NCI-H1092 treated with DMSO at 0.1 percent for 48 hours (cell line): ENCODE measurements at regions not wholly inside any gene's neighbourhood (a gene's known extent, or its start where the extent isn't known, plus 50 kb on each side); places are given as distances from the start of the nearest gene placed in this dataset.

Experiments
- DNase-seq: peaks from one replicate; lab custom pipeline; 2025; lab: John Stamatoyannopoulos, UW

DNA sequence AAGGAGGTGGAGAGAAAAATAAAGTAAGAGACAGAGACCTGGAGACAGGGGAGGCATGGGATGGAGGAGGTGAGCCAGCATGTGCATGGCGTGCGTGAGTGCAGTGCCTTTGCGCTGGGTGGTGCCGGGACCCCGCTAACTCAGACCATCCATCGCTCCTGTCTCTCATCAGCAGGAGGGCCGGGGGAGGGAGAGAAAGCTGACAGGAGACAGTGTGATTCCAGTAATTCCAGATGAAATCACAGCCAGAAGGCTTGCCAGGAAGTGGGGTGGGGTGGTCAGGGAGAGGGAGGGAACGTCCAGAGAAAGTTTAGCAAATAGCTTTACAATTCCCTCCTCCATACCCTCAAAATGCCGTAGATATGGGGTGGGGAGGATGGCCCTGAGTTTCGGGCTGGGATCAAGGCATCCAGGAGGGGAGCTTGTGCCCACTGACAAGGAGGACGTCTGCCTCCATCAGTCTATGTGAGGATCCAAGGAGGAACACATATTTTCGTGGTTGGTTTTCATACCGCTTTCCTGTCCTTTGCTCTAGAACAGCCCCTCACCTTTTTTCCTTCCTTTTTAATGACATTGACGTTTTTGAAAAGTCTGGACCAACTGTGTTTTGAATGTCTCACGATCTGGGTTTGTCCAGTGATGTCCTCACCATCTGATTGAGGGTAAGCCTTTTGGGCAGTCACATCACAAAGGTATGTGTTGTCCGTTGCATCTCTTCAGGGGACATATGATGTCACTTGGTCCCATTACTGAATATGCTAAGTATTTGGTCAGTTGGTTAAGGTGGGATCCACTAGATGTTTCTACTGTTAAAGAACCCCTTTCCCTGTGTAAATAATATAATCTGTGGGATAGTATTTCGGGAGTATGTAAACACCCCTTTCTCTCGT, 567.3 kb downstream of the MIAT start:
- DNase-seq: no peak

DNA sequence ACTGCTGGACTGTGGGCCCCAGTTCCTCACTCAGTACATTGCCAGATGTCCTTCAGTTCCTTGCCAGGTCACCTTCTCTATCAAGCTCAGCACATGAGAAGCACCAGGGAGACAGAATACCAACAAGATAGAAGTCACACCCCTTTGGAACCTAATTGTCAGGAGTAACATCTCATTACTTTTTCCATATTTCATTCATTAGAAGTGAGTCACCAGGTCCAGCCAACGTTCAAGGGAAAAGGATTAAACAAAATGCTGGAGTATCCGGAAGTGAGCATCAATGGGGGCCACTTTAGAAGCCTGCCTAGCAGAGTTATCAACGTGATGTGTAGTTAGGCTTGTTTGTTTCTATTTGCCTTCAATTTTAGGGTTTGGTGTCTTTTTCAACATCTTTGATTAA, 569.3 kb downstream of the MIAT start:
- no peak for DNase-seq

DNA sequence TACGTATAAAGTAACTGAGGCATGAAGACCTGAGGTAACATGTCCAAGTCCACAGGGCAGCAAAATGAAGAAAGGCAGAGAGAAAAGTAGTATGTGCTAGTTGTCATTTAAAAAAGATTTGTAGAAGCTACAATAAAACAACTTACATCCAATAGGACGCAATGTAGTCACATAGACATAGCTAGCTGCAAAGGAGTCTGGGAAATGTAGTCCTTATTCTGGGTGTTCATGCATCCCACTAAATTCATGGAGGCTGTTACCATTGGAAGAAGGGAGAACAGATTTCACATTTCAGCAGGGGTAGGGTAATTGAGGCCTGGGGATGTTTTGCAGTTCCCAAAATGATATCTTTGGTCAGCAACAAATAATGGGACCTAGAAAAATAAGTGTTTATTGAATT, 571.4 kb downstream of the MIAT start:
- no peak for DNase-seq

GRCh38 chr22:27230189-27230588, 571.4 kb downstream of the MN1 start:
- no peak for DNase-seq

DNA sequence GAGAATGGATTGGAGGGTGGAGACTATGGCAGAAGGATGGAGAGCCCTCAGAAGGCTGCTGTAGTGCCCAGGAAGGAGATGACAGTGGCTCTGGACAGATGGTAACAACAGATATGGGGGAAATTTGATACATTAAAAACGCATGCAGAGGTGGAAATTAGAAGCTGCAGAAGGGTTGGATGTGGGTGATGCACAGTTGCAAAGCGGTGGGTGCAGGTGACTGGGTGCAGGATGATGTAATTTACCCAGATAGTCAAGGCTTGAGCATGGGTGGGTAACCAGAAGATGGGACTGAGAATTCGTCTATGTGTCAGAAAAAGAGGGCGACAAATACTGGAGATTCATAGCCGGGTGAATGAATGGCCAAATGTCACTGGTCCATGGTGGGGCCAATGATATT, 570.3 kb downstream of the MN1 start:
- DNase-seq: no peak

GRCh38 chr22:27232077-27232476, 569.5 kb downstream of the MN1 start:
- no peak for DNase-seq

DNA sequence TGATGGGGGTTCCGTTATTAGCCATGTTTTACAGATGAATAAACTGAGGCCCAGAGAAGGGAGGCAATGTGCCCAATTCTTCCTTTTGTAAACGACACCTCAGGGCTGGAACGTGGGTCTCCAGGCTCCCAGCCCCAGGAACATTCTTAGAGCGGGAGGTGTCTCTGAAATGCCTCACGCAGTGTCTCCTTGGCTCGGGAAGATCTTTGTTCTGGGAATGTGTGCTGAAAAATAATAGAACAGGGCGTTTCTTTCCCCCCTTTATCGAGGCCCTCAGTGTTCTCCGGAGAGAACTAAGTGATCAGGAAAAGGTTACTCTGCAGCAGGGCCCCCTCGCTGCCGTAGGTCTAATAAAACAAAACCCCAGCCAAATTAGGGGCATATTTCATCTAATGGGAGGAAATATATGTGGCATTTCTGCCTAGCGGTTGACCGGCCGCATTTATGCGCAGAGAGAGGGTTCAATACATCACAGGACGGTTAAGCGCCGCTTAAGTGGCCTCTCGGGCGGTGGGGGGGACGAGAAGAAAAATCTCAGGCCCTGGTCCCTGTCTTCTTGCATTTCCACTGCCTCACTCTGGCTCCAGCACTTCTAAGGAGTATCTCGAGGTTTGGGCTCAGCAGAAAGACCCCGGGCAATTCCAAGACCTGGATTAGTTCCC, 564.3 kb downstream of the MN1 start:
- no peak for DNase-seq

DNA sequence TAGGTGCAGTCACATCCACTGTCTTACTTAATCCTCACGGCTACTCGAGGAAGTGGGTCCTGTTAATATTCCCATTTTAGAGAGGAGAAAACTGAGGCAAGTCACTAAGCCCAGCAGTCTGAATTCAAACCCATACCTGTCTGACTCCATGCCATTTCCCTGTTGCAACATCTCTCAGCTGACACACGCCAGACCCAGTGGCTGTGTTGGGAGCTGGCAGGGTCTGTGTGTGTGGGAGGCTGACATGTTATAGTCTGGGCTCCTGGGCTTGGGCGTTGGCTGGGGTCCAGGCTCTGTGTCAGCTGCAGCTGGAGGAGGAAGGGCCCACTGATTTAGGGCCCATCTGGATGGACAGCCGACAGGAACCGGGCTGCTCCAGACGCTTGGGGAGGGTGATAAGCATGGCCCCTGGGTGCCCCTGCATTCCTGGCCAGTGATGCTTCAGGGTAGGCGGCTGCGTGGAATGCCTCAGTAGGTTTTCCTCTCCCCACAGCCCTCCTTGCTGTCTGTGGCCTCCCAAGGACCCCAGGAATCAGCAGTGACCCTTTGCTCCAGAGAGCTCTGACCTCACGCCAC, 562.5 kb downstream of the MN1 start:
- DNase-seq: peak; percentile 46

GRCh38 chr22:27239520-27239919, 562.0 kb downstream of the MN1 start:
- DNase-seq: no peak

- DNase-seq: no peak
Observed at GRCh38 chr22:27240298-27241075, 561.1 kb downstream of the MN1 start.

- peak; percentile 79 for DNase-seq
Observed at GRCh38 chr22:27241430-27242321, 559.9 kb downstream of the MN1 start.

- DNase-seq: no peak
Observed at GRCh38 chr22:27242474-27242873, 559.1 kb downstream of the MN1 start.

GRCh38 chr22:27242917-27243589, 558.5 kb downstream of the MN1 start:
- DNase-seq: no peak

DNA sequence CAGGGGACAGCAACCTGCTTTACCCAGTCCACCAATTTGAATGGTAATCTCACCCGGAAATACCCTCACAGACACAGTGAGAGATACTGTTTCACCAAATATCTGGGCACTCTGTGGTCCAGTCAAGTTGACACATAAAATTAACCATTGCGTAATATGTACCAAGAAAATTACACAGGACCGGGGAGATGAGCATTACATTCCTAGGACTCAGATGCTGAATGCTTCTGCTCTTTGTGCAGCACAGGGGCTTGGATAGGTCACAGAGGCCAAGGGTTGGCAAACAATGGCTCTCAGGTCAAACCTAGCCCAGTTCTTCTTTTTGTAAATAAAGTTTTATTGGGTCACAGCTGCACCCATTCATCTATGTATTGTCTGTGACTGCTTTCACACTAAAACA, 557.2 kb downstream of the MN1 start:
- DNase-seq: no peak

- peak; percentile 79 for DNase-seq
Observed at GRCh38 chr22:27245056-27245455, 556.5 kb downstream of the MN1 start.

GRCh38 chr22:27246558-27246957, 555.0 kb downstream of the MN1 start:
- no peak for DNase-seq

DNA sequence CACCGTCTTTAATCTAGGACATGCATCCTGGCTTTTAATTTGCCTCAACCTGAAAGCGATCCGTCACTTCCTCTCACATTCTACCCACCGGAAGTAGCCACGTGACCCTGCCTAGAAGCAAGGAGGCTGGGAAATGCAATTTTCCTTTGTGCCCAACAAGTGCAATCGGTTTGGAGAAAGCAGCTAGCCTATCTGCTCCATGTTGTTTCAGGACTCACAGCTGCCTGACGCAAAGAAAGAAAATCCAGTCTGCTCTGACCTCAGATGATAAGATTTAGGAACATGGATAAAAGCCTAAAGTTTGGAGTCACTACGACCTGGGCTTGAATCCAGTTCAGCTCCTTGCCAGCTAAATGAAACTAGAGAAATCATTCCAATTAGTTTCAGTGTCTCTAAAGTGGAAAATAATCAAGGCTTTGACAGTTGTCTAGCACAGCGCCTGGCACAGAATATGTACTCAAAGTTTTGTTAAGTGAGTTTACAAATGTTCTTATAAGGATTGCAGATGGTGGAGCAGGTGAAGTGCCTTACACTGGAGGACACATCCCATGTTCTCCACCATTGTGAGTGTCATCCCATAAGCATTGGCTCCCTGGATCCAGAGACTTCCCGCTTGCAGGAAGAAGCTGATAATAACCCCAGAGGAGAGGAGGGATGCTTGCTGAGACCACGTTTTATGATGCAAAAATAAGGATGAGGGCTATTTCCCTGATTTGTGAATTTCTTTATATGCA, 553.7 kb downstream of the MN1 start:
- DNase-seq: no peak

- DNase-seq: no peak
Observed at GRCh38 chr22:27250418-27250817, 551.1 kb downstream of the MN1 start.

DNA sequence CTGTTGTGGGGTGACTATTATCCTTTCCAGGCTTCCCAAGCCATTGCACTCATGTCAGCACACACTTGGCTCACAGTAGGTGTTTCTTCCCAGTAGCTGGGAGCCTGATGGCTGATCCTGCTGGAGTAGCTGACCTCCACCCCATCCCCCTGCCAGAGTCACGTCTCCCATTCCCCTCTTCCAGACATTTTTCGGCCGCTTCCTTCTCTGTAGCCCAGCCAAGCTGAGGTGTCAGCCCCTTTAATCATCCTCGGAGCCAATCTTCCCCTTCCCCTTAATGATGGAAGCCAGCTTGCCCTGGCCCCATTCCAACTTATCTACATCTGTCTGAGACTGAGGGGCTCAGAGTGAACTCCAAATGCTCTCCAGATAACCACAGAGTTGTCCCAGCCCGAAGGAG, 550.7 kb downstream of the MN1 start:
- DNase-seq: no peak

DNA sequence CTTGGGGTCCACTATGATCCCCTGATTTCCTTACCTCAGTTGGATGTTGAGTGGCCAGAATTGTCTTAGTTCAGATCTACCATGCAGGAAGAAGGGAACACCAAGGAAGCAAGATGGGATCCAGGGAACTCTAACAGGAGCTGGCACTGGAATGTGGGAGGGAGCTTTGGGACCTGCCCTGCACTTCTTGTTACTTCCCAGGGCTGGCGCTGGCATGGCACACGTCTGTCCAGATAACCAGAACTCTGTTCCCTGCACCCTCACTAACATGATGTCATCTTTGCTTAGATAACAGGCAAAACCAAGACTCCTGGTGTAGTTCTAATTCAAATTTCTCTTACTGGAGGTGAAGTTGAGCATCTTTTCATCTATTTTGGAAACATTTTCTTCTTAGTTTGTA, 550.0 kb downstream of the MN1 start:
- DNase-seq: no peak
